Activated CD4-positive, alpha-beta T cell treated with anti-CD3 and anti-CD28 coated beads, Interleukin-2, Interleukin-6, amounts not matched to agents 100 ng/mL and 50 ng/mL, durations not matched to agents 16 hours and 8 hours (primary cell): ENCODE measurements at regions not wholly inside any gene's neighbourhood (a gene's known extent, or its start where the extent isn't known, plus 50 kb on each side); places are given as distances from the start of the nearest gene placed in this dataset.
A peak's percentile ranks its signal among the peaks of the same experiment; 100 is the strongest.

Experiments
- DNase-seq: peaks from one replicate; pipeline ENCODE4 v3.0.0-alpha.2; 2020

DNA sequence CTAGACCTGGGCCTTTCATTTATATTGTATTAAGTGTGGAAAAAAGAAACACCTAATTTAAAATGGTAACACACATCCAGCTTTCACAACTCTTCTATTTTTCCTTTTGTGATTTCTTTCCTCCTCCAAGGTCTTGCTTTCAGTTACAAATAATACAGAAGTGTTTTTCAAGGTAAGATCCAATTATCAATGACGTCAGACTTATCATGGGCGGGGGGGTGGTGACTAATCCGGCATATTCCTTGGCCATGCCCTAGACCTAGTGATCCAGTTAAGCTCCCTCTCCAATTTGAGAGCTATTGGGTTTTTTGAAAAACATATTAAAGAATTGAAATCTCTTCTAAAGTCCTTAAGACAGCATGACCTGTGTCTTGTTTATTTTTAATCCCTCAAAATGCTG is 669.9 kb upstream of the NR5A2 start:
- DNase-seq, result no peak

DNA sequence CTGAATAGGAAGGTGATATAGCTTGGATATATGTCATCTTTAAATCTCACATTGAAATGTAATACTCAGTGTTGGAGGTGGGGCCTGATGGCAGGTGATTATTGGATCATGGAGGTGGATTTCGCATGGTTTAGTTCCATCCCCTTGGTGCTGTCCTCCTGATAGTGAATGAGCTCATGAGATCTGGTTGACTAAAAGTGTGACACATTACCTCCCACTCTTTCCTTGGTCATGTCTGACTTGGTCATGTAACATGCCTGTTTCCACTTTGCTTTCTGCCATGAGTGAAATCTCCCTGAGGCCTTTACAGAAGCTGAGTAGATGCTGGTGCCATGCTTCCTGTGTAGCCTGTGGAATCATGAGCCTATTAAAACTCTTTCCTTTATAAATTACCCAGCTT is 664.5 kb upstream of the NR5A2 start:
- DNase-seq, result no peak

DNA sequence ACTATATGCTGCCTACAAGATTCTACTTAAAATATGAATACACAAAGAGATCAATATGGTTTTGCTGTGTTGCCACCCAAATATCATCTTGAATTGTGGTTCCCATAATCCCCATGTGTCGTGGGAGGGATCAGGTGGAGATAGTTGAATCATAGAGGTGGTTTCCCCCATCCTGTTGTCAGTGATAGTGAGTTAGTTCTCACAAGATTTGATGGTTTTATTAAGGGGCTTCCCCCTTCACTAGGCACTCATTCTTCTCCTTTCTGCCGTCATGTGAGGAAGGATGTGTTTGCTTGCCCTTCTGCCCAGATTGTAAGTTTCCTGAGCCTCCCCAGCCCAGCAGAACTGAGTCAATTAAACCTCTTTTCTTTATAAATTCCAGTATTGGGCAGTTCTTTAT is 654.4 kb upstream of the NR5A2 start:
- no peak for DNase-seq

DNA sequence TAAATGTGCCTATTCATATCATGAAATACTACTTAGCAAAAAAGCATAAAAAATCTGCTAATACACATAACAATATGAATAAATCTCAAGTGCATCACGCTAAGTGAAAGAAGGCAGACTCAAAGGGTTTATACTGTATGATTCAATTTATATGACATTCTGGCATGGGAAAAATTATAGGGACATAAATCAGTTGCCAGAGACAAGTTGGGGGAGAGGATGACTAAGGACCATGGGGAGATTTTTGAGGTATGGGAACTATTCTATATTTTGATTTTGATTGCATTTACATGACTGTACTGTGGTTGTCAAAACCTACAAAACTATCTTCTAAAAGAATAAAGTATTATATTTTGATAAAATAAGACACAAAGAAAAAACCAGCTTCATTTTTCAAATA is 650.3 kb upstream of the NR5A2 start:
- DNase-seq, result no peak

DNA sequence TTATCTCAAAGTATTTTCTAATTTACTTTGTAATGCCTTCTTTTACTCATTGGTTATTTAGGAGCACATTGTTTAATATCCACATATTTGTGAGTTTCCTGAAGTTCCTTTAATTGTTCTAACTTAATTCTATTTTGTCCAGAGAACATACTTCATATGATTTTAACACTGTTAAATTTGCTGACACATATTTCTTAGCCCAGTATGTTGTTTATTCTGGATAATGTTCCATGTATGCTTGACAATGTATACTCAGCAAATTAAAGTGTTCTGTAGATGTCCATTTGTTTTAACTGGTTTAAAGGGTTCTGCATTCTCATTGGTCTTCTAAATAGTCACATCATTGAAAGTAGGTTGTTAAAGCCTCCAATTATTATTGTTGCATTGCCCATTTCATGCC is 643.7 kb upstream of the NR5A2 start:
- DNase-seq, result no peak

DNA sequence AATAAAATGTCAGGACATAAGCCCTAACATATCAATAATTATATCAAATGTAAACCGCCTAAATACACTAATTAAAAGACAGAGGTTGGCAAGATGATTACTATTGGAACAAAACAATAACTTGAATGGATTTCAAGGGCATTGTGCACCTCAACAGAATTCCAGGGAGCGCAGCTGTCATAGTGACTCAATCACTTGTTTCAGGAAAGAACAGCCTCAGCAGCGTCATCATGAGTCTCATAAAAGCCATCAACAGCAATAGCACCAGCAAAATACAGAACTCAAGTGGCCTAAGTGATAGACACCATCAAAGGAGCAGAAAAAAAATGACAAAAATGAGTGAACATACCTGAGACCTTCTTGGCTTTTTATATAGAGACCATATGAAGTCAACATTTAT is 632.7 kb upstream of the NR5A2 start:
- DNase-seq, result no peak

DNA sequence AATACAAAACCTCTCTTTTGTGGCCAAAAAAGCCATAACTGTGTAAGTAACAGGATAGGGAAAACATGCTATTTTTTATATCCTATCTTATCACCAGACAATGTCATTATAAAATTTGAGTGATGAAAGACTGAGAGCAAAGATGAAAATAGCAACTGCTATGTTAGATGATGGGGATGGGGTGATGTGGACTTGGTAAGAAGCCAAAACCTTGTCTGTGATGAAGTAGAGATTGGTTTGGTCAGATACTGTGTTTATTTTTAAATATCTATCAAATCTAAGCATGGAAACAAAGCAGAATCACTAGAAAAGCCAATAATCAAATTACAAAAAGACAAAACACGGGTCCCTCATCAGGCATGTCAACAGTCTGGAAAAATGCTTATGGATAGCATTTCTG is 631.1 kb upstream of the NR5A2 start:
- no peak for DNase-seq

DNA sequence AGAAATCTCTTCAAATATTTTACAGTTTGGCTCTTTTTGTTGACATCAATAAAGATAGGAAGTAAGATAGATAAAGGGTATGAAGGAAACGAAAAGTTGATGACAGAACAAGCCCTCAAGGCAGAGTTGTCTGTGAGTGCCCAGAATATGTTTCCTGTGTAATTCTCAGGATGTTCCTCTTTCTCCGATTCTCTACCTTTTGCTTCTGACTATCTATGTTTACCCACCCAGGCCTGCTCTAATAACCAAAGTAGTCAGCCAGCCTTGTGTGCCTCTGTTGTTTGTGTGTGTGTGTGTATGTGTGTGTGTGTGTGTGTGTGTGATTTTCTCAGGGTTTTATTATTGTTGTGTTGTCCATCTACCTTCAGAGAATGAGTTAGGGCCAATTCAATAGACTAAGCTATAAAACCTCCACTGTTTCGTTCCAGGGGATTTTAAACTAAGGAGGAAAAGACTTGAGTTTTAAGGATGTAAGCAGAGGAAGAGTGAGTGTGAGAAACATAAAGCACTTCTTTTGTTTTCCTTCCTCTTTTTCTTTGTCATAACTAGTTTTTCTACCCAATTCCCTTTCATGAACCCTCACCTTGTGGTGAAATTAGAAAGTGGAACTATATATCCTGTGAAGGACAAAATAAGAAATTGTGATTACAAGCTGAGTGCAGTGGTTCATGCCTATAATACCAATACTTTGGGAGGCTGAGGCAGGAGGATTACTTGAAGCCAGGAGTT is 627.4 kb upstream of the NR5A2 start:
- no peak for DNase-seq

DNA sequence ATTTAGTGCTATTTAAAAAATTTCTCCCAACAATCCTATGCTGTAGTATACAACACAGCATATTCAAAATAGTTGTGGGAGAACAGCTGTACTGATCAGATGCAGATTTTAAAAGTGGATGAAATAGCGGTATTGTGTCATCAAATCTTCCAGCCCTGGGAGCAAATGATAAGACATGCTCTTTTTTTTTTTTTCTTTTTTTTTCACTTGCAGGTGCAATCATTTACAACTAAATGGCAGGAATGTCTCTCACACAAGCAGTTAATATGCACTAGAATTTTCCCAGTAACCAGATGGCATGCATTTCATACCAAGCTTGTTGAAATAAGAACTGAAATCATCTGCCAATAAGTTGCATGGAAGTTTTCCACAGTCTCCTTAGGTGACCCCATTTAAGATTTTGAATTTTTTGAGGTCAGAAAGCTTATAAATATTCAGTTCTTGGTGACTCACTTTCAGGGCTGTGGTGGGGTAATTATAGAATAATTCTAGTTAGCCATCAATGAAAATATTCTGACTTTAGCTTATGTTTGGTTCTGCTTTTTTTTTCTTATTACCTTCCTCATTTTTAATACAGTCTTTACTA is 623.9 kb upstream of the NR5A2 start:
- DNase-seq, result no peak

DNA sequence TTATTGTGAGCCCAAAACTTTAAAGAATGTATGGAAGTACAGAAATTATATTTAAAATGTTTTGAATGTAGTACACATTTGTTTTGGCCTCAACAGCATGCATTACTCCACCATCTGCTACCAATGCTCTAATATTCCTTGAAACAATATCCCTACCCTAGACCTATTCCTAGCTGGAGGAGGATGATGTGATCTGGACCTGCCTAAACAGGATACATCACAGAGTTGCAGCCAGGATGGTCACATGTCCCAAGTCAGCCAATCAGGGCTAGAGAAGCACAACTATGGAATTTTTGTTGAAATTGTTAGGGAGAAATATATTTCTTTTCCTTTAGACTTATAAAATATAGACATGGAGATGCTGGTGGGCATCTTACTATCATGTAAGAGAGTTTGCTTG is 623.3 kb upstream of the NR5A2 start:
- DNase-seq, result no peak

DNA sequence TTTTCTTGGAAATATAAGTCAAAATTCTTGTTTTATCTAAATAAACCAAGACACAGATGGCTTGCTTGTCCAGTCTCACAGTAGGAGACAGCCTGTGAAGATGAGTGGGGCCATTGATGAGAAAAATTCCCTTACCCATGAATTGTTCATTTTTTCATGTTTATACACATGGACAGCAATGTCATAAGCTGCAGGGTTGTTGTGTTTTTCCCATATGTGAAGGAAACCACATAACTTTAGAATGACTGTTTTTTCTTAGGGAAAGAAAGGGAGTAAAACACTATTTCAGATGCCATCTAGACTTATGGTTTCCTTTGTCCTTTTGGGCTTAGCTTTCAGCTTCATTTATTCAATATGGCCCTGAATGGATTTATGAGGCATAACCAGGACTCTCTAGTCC is 622.5 kb upstream of the NR5A2 start:
- no peak for DNase-seq

DNA sequence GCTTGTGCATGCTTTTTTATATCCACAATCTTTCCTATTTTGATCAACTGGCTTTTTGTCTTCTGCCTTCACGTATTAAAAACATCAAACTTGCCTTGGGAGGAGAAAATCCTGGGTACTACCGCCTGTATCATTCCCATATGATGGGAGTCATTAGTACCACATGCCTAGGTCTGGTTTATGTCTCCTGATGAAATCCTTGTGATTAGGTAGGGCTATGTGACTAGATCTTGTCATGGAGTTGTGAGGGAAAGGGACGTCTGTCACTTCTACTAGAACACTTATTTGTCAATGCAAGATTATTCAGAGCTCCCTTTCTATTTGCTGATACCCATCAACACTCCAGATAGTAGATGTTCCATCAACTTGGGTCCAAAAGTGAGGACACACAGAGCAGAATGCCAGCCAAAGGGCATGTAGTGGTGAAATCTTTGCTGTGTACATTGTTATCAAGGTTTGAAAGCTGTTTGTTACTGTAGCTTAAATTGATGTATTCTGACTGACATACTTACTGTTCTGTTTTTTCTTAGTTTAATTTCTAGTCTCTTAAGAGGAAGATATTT is 621.8 kb upstream of the NR5A2 start:
- DNase-seq, result no peak

DNA sequence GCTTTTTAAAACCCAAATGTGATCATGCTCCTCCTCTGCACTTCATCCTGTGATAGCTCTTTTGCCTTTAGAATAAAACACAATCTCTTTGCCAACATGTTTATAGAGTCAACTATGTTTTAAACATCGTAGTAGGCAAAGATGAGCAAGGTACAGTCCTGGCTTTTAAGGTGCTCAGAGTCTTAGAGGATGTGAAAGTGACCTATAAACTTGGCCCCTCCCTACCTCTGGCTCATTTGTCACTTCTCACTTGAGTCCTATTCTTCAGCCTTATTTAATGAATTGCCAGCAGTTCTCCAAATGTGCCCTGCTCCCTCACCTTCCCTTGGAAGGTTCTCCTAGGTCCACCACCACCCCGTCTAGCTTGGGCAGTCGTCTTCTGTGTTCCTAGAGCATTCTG is 617.0 kb upstream of the NR5A2 start:
- no peak for DNase-seq

DNA sequence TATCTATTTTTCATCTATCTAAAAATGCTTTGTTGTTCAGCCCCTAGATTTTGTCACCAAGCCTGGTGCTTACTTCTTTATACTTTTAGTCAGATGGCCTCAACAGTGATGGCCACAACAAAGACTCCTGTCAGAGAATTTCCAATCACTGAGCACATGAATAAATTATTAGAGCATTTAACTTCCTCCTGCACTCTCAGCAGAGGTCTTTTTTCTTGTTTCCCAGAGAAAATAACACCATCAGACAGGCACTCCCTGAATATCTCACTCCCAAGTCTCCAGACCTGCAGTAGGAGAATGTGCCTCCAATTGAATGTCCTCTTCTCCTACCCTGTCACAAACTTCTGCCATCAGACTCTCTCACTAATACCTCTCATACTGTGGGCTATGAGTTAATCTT is 616.0 kb upstream of the NR5A2 start:
- DNase-seq, result no peak

DNA sequence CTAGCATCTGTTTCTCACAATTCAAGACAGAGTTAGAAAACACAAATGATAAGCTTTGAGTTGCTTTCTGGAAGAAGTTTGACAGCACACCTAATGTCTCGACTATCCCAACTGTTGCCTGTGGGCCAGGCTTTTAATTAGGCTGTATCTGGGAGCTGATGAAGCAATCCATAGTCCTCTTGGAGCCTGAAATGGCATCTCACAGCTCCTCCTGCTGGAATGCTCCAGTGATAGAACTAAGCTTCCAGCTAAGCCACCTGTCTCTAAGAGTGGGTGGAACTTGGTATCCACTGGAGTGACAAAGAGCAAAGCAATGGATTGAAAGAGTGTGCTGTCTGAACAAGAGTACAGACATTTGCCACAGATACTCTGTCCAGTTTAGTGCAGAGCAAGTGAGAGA is 605.3 kb upstream of the NR5A2 start:
- DNase-seq, result no peak

DNA sequence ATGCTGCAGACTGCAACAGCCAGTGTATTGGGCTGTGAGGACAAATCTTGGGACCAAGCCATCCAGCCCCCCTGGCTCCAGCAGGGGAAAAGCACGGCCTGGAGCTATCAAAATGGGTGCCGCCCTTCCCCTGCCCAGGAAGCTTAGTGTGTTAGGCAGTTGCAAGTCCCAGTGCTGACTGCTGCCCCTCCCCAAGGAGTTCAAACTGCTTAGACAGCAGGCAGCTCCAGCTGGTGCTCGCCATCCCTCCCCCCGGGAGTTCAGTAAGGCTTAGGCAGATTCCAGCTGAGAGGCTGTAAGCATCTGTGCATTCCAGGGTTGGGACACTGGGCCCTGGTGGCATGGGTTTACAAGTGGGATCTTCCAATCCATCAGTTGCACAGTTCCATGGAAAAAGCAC is 579.6 kb upstream of the NR5A2 start:
- no peak for DNase-seq

DNA sequence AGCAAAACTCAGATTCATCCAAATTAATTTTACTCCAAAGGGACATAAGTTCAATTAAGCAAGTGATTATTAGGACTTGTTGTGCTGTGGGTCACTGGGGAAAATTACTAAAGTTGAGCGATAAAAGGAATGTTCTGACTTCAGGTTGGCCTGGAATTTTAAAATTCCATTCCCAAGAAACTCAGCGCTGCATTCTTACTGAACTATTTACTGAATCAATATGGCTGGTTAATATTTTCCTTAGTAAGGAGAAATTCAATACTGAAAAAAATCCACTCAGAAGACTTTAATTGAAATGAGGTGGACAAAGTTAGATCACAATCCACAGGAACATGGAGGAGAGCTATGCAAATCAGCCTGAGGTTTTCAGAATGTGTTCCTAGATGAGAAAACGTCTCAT is 578.9 kb upstream of the NR5A2 start:
- no peak for DNase-seq

DNA sequence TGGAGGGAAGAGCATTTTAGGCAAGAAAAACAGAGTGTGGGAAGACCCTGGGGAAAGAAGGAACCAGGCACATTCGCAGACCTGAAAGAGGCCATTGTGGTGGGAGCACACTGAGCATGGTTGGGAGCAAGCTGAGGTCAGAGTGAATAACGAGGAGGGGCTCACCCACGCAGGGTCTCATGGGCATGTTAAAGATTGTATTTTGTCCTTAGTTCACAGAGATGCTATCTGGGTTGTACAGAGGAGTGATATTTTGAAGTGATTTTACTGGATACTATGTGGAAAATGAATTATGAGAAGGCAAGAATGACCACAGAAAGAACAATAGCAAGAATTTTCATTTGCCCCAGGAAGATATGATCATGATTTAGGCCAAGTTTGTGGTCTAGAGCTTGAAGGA is 578.3 kb upstream of the NR5A2 start:
- no peak for DNase-seq

DNA sequence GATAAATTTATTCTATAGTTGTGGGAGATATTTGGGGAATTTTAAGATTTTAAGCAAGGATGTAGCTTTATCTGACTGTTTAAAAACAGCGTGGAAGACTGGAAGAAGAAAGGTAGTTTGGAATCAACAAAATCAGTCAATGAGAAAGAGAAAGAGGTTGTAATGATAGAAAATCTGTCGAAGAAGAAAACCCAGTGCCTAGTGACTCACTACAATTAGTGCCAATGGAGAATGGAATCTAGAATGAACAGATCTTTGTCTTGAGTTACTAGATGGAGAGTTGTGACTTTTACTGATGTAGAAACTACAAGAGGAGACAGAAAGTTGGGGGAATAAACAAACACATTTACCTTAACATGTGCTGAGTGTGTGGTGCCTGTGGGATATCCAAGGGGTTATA is 577.8 kb upstream of the NR5A2 start:
- no peak for DNase-seq

DNA sequence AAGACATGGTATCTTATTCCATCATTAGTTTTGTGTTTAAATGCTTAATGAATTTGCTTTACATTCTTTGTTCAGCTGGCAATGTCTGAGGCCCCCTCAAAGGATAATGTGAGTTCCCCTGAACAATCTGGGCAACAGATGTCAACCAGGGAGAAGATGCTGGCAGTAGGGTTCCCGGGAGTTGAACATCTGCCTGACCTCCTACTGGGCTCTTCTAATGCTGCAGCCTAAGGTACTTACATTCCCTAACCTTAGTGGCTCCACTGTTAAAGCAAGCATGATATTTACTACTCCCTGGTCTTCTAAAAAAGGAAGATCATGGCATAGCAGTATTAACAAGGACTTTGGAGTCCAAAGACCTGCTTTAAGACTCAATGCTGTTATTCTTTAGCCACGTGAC is 574.9 kb upstream of the NR5A2 start:
- DNase-seq, result no peak

DNA sequence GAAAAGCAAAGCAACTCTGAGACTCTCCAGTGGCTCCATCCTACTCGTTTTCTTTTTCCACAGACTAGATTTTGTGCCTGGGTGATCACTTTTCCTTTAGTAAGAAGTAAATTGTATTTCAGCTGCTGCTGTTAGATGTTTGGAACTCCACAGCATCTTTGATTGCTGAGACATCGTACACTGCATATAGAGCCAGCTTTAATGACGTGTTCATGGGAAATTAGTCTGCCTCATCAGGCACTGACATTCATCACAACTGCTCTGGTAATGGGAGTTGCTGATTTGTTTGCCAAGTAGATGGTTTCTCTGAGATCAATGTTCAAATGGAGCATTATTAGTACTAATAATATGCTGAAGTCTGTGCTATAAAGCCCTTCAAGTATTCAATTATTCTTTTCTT is 573.8 kb upstream of the NR5A2 start:
- no peak for DNase-seq

DNA sequence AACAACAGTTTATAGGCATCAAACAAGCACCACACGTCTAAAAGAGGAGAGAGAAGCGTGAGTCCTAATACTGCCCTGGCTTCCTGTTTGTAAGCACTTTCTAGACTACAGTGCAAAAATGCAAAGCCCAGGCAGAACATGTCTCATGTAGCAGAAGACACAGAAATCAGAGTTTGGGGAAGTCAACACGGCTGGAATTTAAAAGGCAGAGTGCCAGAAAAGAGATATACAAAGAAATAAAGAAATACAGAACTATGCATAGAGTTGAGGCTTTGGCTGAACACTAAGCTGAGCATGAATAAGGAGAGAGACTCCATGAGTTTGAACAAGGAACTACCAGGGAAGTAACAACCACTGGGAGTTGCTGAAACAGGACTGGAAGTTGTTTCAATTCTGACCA is 566.6 kb upstream of the NR5A2 start:
- DNase-seq, result no peak

DNA sequence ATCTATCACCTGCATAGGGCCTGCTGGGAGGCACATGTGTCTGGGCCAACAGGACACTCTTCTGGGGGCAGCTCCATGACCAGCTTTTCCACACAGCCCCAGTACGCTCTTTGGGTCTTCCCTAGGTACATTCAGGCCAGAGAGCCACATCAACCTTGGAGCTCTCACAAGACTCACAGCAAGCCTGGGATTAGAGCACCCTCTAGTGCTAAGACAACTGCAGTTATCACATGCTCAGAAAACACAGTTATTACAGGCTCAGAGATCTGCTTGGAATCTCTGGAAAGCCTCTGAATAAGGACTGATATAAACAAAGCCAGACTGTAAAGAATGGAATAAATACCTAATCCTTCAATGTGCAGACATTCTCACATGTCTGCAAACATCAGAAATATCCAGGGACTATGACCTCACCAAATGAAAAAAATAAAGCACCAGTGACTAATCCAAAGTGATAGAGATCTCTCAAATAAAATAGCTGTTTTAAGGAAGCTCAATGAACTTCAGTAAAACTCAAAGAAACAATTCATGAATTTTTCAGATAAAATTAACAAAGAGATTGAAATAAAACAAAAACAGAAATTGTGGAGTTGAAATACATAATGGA is 563.9 kb upstream of the NR5A2 start:
- peak; percentile 67 for DNase-seq

DNA sequence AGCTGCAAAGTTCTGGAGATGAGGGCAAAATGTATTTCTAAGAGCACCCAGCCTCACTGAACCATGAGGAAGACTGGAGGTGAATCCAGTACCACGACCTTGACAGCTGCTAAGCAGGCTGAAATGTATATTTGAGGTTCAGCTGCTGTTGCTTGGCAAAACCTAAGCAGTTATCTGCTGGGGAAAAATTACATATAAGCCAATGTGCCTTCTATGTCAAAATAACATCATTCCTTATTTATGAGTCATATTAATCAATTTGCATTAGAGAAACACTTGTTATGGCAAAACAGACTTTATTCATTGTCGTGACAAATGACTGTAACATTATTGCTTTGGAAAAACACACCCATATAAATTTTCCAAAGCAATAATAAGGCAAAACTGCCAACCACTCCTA is 560.5 kb upstream of the NR5A2 start:
- DNase-seq, result no peak

DNA sequence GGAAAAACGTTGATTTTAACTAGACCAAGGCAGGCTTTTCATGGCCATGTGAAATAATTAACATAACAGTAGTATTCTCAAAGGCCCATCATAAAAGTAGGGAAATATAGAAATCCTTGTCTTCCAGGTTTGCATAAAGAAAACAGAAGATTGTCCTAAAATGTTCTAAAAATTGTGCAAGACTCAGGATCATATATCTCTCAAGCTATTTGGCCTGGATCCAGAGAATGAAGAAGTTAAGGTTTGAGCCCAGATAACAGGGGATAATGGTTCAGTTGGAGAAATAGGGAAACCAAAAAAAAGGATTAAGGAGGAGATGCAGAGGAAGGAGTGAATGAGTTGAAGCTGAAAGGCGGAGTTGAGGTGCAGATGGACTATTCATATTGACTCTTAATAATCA is 555.5 kb upstream of the NR5A2 start:
- no peak for DNase-seq
